ENCODE measurements at regions not wholly inside any gene's neighbourhood (a gene's known extent, or its start where the extent isn't known, plus 50 kb on each side); places are given as distances from the start of the nearest gene placed in this dataset.

- Mint-ChIP-seq H3K9me3 (ENCODE audit: insufficient read depth) (no peaks in the 10 kb centered on the region), H3K27ac (no peak overlapping the region)
- POLR2A ChIA-PET, result no interaction called here
Measured at GRCh38 chr22:49111085-49111484, 716.6 kb downstream of the BRD1 start.

DNA sequence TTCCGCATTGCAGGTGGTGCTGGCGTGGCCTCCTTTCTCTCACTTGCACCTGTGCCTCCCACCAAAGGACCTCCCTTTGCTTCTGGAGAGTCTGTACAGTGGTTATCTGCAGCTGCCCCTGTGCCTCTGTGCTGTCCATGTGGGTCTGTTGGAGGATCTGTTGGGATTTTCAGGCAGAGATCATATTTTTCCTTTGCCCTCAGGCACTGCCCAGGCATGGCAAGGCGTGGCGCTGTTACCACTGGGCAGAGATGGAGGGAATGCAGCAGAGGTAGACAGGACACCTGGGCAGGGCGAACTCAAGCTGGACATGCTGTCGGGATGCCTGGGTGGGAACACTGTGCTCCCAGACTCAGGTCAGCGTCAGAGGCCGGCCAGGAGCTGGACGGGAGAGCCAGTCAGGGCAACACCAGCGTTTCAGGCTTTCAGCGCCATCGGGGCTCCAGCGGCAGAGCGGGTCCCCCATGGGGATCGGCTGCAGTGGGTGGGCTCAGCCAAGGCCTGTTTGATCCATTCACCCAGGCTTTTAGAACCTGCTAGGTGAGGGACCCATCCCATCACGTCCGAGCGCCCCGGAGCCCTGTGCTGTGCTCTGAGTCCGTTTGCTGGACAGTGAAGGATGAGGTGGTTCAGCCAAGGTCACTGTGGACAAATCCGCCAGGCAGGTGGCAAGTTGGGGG is 718.9 kb downstream of the BRD1 start:
- TF ChIP-seq CTCF (IDR thresholded peaks at IDR 0.05), result no peak
- no peak for TF ChIP-seq EZH2 (IDR thresholded peaks at IDR 0.05; ENCODE audit: borderline replicate concordance, insufficient read depth, low read depth, low read length, poor library complexity, severe bottlenecking)
- no peaks in the 10 kb centered on the region for H4K20me1 ChIP-seq (ENCODE audit: control insufficient read depth, insufficient read depth, low read length, poor library complexity, severe bottlenecking)
- H3K4me2 ChIP-seq (replicated peaks; ENCODE audit: low read depth, low read length, poor library complexity, severe bottlenecking), result no peak overlapping the region
- no peak overlapping the region for H3K9ac ChIP-seq (ENCODE audit: low read length)
- H3K9me3 ChIP-seq (ENCODE audit: control extremely low read depth in 1 of 3, control insufficient read depth in 2 of 3, insufficient read depth in 1 of 3, low read length in 2 of 3), result peaks cover 0 to 9% (median 0%) of the 10 kb centered on the region in 3 donors
- Mint-ChIP-seq H3K9me3 (ENCODE audit: insufficient read depth) (no peaks in the 10 kb centered on the region), H3K4me1 (no peaks in the 10 kb centered on the region), H3K27me3 (peaks cover 4% of the 10 kb centered on the region), H3K27ac (no peak overlapping the region), H3K4me3 (no peak overlapping the region)
- no peak for DNase-seq
- no peaks in the 10 kb centered on the region for H3K36me3 ChIP-seq (replicated peaks in 1 of 2; ENCODE audit: control extremely low read depth in 1 of 2, control insufficient read depth in 1 of 2, extremely low read depth in 1 of 2, insufficient read depth in 2 of 2, low read length in 1 of 2)
- no peak for ATAC-seq (ENCODE audit: low read depth)
- 91% methylated on average over 19 of the region's 21 CpGs for WGBS (ENCODE audit: insufficient coverage)
- intact Hi-C loops (cut with micrococcal nuclease), result no loop called here
- POLR2A ChIA-PET, result no interaction called here
- no peaks in the 10 kb centered on the region for H3K27me3 ChIP-seq (replicated peaks in 1 of 4; ENCODE audit: control extremely low read depth in 1 of 4, control insufficient read depth in 3 of 4, insufficient read depth in 4 of 4, low read length in 3 of 4)
- no peaks in the 10 kb centered on the region for H3K4me1 ChIP-seq (ENCODE audit: control insufficient read depth in 2 of 2, insufficient read depth in 2 of 2, low read length in 2 of 2)
- H2AFZ ChIP-seq (ENCODE audit: insufficient read depth, low read depth, low read length, poor library complexity, severe bottlenecking), result no peak overlapping the region
- H3K27ac ChIP-seq (ENCODE audit: low read length in 2 of 2), result no peak overlapping the region
- CTCF ChIA-PET, result no interaction called here
- H3K4me3 ChIP-seq (ENCODE audit: control extremely low read depth in 1 of 5, extremely low read depth in 1 of 5, insufficient read depth in 1 of 5, low read depth in 2 of 5, low read length in 4 of 5), result no peak overlapping the region
- H3K79me2 ChIP-seq (ENCODE audit: control insufficient read depth, insufficient read depth, low read length), result no peaks in the 10 kb centered on the region

More at GRCh38 chr22:49111085-49111484, 716.6 kb downstream of the BRD1 start:
- H3K4me1 ChIP-seq (ENCODE audit: control insufficient read depth in 2 of 2, insufficient read depth in 2 of 2, low read length in 2 of 2), result no peaks in the 10 kb centered on the region
- DNase-seq (no peak), ATAC-seq (ENCODE audit: low read depth) (no peak)
- Mint-ChIP-seq H3K4me3 (no peak overlapping the region), H3K27me3 (no peaks in the 10 kb centered on the region), H3K4me1 (no peaks in the 10 kb centered on the region)
- H3K27ac ChIP-seq (ENCODE audit: low read length in 2 of 2), result no peak overlapping the region
- no peaks in the 10 kb centered on the region for H3K36me3 ChIP-seq (replicated peaks in 1 of 2; ENCODE audit: control extremely low read depth in 1 of 2, control insufficient read depth in 1 of 2, extremely low read depth in 1 of 2, insufficient read depth in 2 of 2, low read length in 1 of 2)
- H3K9ac ChIP-seq (ENCODE audit: low read length), result no peak overlapping the region
- H3K9me3 ChIP-seq (ENCODE audit: control extremely low read depth in 1 of 3, control insufficient read depth in 2 of 3, insufficient read depth in 1 of 3, low read length in 2 of 3), result peaks cover 0 to 10% (median 0%) of the 10 kb centered on the region in 3 donors
- no peaks in the 10 kb centered on the region for H3K27me3 ChIP-seq (replicated peaks in 1 of 4; ENCODE audit: control extremely low read depth in 1 of 4, control insufficient read depth in 3 of 4, insufficient read depth in 4 of 4, low read length in 3 of 4)
- no peaks in the 10 kb centered on the region for H3K79me2 ChIP-seq (ENCODE audit: control insufficient read depth, insufficient read depth, low read length)
- no peak overlapping the region for H3K4me3 ChIP-seq (ENCODE audit: control extremely low read depth in 1 of 5, extremely low read depth in 1 of 5, insufficient read depth in 1 of 5, low read depth in 2 of 5, low read length in 4 of 5)
- H3K4me2 ChIP-seq (replicated peaks; ENCODE audit: low read depth, low read length, poor library complexity, severe bottlenecking), result no peak overlapping the region
- H2AFZ ChIP-seq (ENCODE audit: insufficient read depth, low read depth, low read length, poor library complexity, severe bottlenecking), result no peak overlapping the region
- TF ChIP-seq CTCF (IDR thresholded peaks at IDR 0.05) (no peak), EZH2 (IDR thresholded peaks at IDR 0.05; ENCODE audit: borderline replicate concordance, insufficient read depth, low read depth, low read length, poor library complexity, severe bottlenecking) (no peak)
- CTCF ChIA-PET, result no interaction called here
- WGBS (ENCODE audit: insufficient coverage), result 93% methylated on average over 15 of the region's 15 CpGs
- no peaks in the 10 kb centered on the region for H4K20me1 ChIP-seq (ENCODE audit: control insufficient read depth, insufficient read depth, low read length, poor library complexity, severe bottlenecking)
- intact Hi-C loops (cut with micrococcal nuclease), result no loop called here
